ENCODE measurements at regions not wholly inside any gene's neighbourhood (a gene's known extent, or its start where the extent isn't known, plus 50 kb on each side); places are given as distances from the start of the nearest gene placed in this dataset.
"Not testable (repeated sequence)": the region's sequence is repeated elsewhere in the genome, so short reads cannot be mapped to it uniquely, and the experiment has no call there.

GRCh38 chr16:13338044-13338443 lies 436.6 kb downstream of the SHISA9 start:
- no peak for DNase-seq

- DNase-seq, result no peak
Measured at GRCh38 chr16:13342675-13343074, 441.3 kb downstream of the SHISA9 start.

- DNase-seq, result no peak
Measured at GRCh38 chr16:13344001-13344400, 442.6 kb downstream of the SHISA9 start.

- DNase-seq, result no peak
Measured at GRCh38 chr16:13348416-13348815, 447.0 kb downstream of the SHISA9 start.

- DNase-seq, result no peak
Measured at GRCh38 chr16:13350000-13350399, 448.6 kb downstream of the SHISA9 start.

GRCh38 chr16:13351181-13351580 lies 449.8 kb downstream of the SHISA9 start:
- DNase-seq, result no peak

GRCh38 chr16:13351601-13352217 lies 450.3 kb downstream of the SHISA9 start:
- DNase-seq, result no peak

GRCh38 chr16:13352796-13353195 lies 451.4 kb downstream of the SHISA9 start:
- not testable (repeated sequence) for DNase-seq

- DNase-seq, result not testable (repeated sequence)
Measured at GRCh38 chr16:13357842-13358241, 456.4 kb downstream of the SHISA9 start.

- no peak for DNase-seq
Measured at GRCh38 chr16:13359835-13360234, 458.4 kb downstream of the SHISA9 start.

GRCh38 chr16:13372421-13372820 lies 471.0 kb downstream of the SHISA9 start:
- DNase-seq, result no peak

- peak in 1 of 2 experiments; percentile 14 for DNase-seq
Measured at GRCh38 chr16:13376174-13376573, 474.8 kb downstream of the SHISA9 start.

GRCh38 chr16:13377143-13377542 lies 475.7 kb downstream of the SHISA9 start:
- DNase-seq, result no peak

GRCh38 chr16:13378151-13378550 lies 476.8 kb downstream of the SHISA9 start:
- no peak for DNase-seq

- DNase-seq, result no peak
Measured at GRCh38 chr16:13379266-13379665, 477.9 kb downstream of the SHISA9 start.

- not testable (repeated sequence) for DNase-seq
Measured at GRCh38 chr16:13385156-13386040, 484.0 kb downstream of the SHISA9 start.

GRCh38 chr16:13390093-13390985 lies 488.9 kb downstream of the SHISA9 start:
- no peak for DNase-seq

GRCh38 chr16:13390986-13391305 lies 489.5 kb downstream of the SHISA9 start:
- no peak for DNase-seq

- no peak for DNase-seq
Measured at GRCh38 chr16:13391337-13391736, 489.9 kb downstream of the SHISA9 start.

- no peak for DNase-seq
Measured at GRCh38 chr16:13392341-13392740, 490.9 kb downstream of the SHISA9 start.

GRCh38 chr16:13393816-13394215 lies 492.4 kb downstream of the SHISA9 start:
- DNase-seq, result no peak

GRCh38 chr16:13394488-13394887 lies 493.1 kb downstream of the SHISA9 start:
- no peak for DNase-seq

- no peak for DNase-seq
Measured at GRCh38 chr16:13397126-13397525, 495.7 kb downstream of the SHISA9 start.

Measured in activated T-cell treated with anti-CD3 and anti-CD28 coated beads, Interleukin-2, amount 50 U/mL, for 48 hours (primary cell).